Activated CD8-positive, alpha-beta memory T cell treated with anti-CD3 and anti-CD28 coated beads, Interleukin-2, amount 10 ng/mL, durations not matched to agents 7 days and 5 days (primary cell): ENCODE measurements at regions not wholly inside any gene's neighbourhood (a gene's known extent, or its start where the extent isn't known, plus 50 kb on each side); places are given as distances from the start of the nearest gene placed in this dataset.

Experiments
- ATAC-seq: fragments of 150-1000 bp; cut with Tn5 transposase; one replicate; pipeline ENCODE4 v1.10.0; 2021; ENCODE audit warnings: moderate library complexity
- CTCF ChIA-PET: fragments of 350-600 bp; sonication (Branson Sonifier 250); formaldehyde crosslinking; loops from one replicate; lab custom pipeline; 2021; ENCODE audit warnings: antibody characterized with exemption; lab: Charles Lee
- DNase-seq: peaks from one replicate; pipeline ENCODE4 v3.0.0-alpha.2; 2020
- H3K27ac Mint-ChIP-seq: one replicate; pipeline ENCODE4 v1.8.0; 2021; ENCODE audit warnings: mild to moderate bottlenecking, mixed read lengths
- H3K27me3 Mint-ChIP-seq: one replicate; pipeline ENCODE4 v1.8.0; 2021; ENCODE audit warnings: mixed read lengths
- H3K36me3 Mint-ChIP-seq: one replicate; pipeline ENCODE4 v1.8.0; 2021; ENCODE audit warnings: mild to moderate bottlenecking, mixed read lengths
- H3K4me1 Mint-ChIP-seq: one replicate; pipeline ENCODE4 v1.8.0; 2021; ENCODE audit warnings: mixed read lengths
- H3K4me3 Mint-ChIP-seq: one replicate; pipeline ENCODE4 v1.8.0; 2021; ENCODE audit warnings: mild to moderate bottlenecking, moderate library complexity, mixed read lengths
- H3K9me3 Mint-ChIP-seq: one replicate; pipeline ENCODE4 v1.8.0; 2022; ENCODE audit warnings: low read depth, mixed read lengths

DNA sequence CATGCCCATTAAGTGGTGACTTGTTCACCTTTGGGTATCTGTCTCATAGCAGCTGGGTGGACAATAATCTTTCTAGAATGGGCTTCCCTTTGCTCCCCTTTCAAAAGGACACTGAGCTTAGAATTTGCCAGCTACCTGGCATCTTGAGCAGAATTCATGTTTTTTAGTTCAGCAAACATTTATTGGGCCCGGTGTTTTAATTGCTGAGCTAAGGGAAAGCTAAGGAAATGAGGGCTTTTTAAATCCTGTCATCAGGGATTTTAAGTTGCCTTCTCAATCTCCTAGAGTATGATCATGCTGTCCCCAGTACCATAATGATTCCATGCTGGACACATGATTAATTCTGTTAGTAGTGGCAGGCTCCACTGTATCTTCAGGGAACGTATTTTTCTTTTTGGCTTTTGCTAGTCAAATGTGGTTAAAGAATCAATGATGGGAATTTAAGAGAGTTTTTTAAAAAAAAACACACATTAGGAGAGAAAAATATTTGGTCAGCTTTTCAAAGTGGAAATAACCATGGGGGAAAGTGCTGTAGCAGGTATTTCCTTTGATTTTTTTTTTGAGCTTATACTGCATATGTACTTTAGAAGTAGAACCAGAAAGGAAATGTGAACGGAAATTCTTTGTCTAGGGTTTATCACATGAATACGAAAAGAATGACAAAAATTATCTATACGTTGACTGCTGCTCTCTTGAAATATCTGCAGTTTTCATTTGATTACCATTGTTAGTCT lies 208.9 kb downstream of the CLCN4 start:
- Mint-ChIP-seq H3K27ac (no peak overlapping the region), H3K36me3 (no peaks in the 10 kb centered on the region), H3K27me3 (no peaks in the 10 kb centered on the region), H3K9me3 (no peaks in the 10 kb centered on the region), H3K4me1 (no peaks in the 10 kb centered on the region), H3K4me3 (no peak overlapping the region)
- ATAC-seq (no peak), DNase-seq (no peak)
- CTCF ChIA-PET: no interaction called here

DNA sequence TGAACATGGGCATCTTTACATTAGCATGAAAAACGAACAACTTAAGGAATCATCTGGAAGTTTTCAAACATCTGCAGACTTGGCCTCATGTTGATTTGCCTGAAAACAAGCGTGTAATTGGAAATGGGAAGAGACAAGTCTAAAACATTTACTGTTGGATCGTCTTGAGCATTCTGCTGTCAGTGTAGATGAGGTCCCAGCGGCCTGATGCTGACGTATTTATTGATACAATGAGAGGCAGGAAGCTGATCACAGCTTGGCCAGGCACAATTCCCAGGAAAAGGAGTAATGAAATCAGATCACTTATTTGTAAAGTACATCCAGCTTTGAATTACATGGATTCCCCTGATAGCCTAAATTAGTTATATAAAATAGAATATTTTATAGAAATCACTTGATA lies 210.6 kb downstream of the CLCN4 start:
- DNase-seq: no peak
- H3K9me3 Mint-ChIP-seq: no peaks in the 10 kb centered on the region
- H3K27me3 Mint-ChIP-seq: no peaks in the 10 kb centered on the region
- no peaks in the 10 kb centered on the region for H3K36me3 Mint-ChIP-seq
- no peak overlapping the region for H3K27ac Mint-ChIP-seq
- CTCF ChIA-PET: no interaction called here
- H3K4me1 Mint-ChIP-seq: no peaks in the 10 kb centered on the region
- H3K4me3 Mint-ChIP-seq: no peak overlapping the region
- ATAC-seq: no peak

DNA sequence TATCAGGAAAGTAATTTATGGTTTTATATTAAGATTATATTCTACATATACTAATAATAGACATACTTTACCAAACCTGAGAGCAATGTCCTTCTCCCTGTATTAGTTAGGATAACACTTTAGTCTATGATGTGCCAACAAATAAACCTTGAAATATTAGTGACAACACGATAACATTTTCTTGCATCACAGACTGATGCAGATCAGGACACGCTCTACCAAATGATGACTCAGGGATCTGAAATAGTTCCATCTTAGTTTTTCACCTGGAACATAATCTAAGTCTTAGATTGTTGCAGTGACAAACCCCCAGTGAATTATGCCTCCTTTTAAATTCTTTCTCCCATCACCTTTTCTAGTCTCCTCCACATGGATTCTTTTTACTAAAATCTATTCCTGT lies 214.2 kb downstream of the CLCN4 start:
- Mint-ChIP-seq H3K9me3 (no peaks in the 10 kb centered on the region), H3K27me3 (no peaks in the 10 kb centered on the region), H3K27ac (no peak overlapping the region), H3K4me3 (no peak overlapping the region), H3K36me3 (no peaks in the 10 kb centered on the region), H3K4me1 (no peaks in the 10 kb centered on the region)
- CTCF ChIA-PET: no interaction called here
- ATAC-seq (no peak), DNase-seq (no peak)

DNA sequence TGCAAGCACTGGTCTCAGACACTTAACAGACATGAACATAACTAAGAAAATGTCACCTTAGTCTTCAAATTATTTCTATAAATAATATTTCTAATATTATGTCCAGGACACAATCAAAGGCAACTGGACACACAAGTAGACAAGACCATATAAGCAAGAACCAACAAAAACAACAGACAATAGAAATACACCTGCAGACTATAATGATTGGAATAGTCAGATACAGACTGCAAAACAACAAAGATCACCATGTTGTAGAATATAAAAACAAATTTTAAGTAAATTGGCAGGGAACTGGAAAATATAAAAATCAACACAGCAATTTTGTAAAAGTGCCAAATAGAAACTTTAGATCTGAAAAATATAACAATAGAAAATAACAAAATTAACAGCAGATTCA lies 220.7 kb downstream of the CLCN4 start:
- no peaks in the 10 kb centered on the region for H3K27me3 Mint-ChIP-seq
- H3K4me1 Mint-ChIP-seq: no peaks in the 10 kb centered on the region
- H3K4me3 Mint-ChIP-seq: no peak overlapping the region
- DNase-seq: no peak
- peaks cover 2% of the 10 kb centered on the region for H3K9me3 Mint-ChIP-seq
- ATAC-seq: no peak
- CTCF ChIA-PET: no interaction called here
- no peak overlapping the region for H3K27ac Mint-ChIP-seq
- no peaks in the 10 kb centered on the region for H3K36me3 Mint-ChIP-seq

DNA sequence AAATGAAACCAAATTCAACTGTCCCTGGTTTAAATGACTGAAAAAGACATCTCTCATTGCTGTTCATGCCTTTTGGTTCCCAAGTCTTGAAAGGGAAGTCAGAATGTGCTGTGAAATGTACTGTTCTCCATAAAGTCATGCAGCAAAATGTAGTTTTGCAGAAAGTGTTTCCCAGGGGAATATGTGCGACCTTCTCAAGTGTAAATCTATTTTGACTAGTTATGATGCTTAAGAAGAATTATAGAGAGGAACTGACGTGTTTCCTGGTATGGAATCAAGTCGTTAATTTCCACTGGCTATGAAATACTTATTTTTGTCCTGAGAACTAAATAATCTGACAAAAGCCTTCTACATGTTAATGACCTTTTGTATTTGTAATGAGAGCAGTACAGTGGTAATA lies 223.1 kb downstream of the CLCN4 start:
- Mint-ChIP-seq H3K36me3 (no peaks in the 10 kb centered on the region), H3K4me1 (no peaks in the 10 kb centered on the region), H3K9me3 (peaks cover 2% of the 10 kb centered on the region), H3K27me3 (no peaks in the 10 kb centered on the region), H3K27ac (no peak overlapping the region), H3K4me3 (no peak overlapping the region)
- CTCF ChIA-PET: no interaction called here
- ATAC-seq: no peak
- no peak for DNase-seq

DNA sequence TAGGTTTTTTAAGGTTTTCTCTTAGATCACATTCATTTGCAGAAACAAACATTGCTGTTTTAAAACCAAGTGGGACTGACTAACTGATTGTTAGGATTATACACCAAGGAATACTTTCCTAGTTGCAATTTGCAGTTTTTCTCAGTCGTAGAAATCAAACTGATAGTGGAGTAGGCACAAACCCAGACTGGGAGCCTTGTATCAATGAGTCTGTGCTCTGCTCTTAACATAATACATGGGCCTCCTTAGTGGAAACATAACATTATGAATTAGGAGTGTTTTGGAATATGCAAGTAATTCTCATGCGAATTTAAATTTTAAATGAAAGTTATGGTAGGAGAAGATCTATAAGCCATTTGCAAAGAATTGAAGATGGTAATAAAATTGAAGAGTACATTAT lies 223.5 kb downstream of the CLCN4 start:
- no peak overlapping the region for H3K27ac Mint-ChIP-seq
- H3K4me1 Mint-ChIP-seq: no peaks in the 10 kb centered on the region

DNA sequence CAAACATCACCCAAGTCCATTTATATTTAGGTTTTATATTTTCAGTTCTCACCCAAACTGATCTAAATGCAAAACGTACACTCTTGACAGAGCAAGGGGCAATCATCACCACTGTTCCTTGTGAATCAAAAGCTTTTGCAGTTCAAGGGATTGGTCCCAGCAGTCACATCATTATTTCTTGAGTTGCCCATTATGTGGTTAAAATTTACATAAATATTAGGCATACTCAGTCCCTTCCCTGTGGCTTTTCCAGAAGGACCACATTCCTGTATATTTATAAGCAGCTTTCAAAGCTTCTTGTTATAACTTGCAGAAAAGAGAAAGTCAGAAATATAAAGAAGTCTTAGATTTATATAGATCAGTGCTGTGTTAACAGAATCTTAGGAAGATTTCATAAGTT lies 224.4 kb downstream of the CLCN4 start:
- Mint-ChIP-seq H3K27ac (no peak overlapping the region), H3K27me3 (no peaks in the 10 kb centered on the region), H3K9me3 (peaks cover 2% of the 10 kb centered on the region), H3K4me3 (no peak overlapping the region), H3K36me3 (no peaks in the 10 kb centered on the region), H3K4me1 (no peaks in the 10 kb centered on the region)
- CTCF ChIA-PET: no interaction called here
- DNase-seq (no peak), ATAC-seq (no peak)

More for the DNA sequence above, 223.5 kb downstream of the CLCN4 start:
- no peak for ATAC-seq
- no peak for DNase-seq
- CTCF ChIA-PET: no interaction called here
- H3K36me3 Mint-ChIP-seq: no peaks in the 10 kb centered on the region
- no peak overlapping the region for H3K4me3 Mint-ChIP-seq
- H3K9me3 Mint-ChIP-seq: peaks cover 2% of the 10 kb centered on the region
- no peaks in the 10 kb centered on the region for H3K27me3 Mint-ChIP-seq

DNA sequence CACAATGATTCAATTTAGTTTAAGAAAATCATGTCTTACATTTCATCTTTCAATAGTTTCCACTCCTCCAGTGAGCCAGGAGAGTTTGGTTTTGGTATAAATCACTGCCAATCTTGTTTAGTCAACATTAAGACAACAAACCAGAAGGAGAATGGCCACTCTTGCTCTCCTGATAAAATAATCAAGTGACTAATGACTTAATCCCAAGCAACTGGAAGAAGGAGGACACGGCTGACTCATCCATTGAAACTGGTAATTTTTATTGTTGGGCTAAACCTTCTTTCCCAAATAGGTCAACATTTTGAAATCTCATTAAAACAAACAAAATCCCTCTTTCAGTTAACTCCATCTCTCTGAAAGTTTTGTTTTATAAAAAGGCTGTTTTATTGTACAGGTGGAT lies 230.2 kb downstream of the CLCN4 start:
- Mint-ChIP-seq H3K27ac (no peak overlapping the region), H3K36me3 (no peaks in the 10 kb centered on the region), H3K4me3 (no peak overlapping the region), H3K4me1 (no peaks in the 10 kb centered on the region), H3K9me3 (no peaks in the 10 kb centered on the region), H3K27me3 (no peaks in the 10 kb centered on the region)
- CTCF ChIA-PET: no interaction called here
- ATAC-seq (no peak), DNase-seq (no peak)

DNA sequence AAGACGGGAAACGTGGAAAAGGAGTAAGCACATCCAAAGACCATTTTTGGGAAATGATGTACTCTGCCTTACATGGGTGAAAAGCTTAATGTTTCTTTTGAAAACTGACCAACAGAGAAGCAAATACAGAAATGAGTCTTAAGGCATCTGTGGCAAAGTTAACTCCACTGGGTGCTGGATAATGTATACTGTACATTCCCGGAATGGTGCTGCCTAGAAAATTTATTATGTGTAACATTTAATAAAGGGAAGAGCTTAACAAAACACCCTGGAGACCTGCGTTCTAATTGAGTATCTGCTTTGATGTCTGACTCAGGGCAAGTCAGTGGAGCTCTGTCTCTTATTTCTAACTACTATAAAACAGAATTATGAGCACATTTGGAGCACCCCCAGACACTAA lies 230.2 kb downstream of the MID1 start:
- H3K9me3 Mint-ChIP-seq: no peaks in the 10 kb centered on the region
- no peak overlapping the region for H3K4me3 Mint-ChIP-seq
- no peaks in the 10 kb centered on the region for H3K36me3 Mint-ChIP-seq
- DNase-seq: no peak
- H3K27ac Mint-ChIP-seq: no peak overlapping the region
- no peaks in the 10 kb centered on the region for H3K27me3 Mint-ChIP-seq
- no peak for ATAC-seq
- CTCF ChIA-PET: no interaction called here
- H3K4me1 Mint-ChIP-seq: no peaks in the 10 kb centered on the region

DNA sequence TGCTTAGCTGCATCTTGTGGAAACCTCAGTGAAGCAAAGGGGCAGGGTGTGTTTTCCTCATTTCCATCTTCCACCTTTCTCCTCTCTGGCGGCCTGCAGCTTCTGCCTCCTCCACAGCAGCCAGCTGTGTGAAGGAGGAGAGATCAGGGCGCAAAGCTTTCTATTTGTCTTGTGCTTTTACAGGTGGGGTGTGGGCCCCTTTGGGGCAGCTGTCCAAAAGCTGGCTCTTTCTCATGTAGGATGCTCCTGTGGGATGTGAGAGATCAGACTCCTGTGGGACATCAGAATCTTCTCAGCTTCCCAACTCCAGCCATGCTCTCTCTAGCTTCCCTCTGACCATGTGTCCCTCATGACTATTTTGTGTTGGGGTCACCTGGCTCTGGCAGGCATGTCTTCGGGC lies 227.1 kb downstream of the MID1 start:
- no peaks in the 10 kb centered on the region for H3K27me3 Mint-ChIP-seq
- no peak overlapping the region for H3K4me3 Mint-ChIP-seq
- H3K4me1 Mint-ChIP-seq: no peaks in the 10 kb centered on the region
- DNase-seq: no peak
- ATAC-seq: no peak
- no peak overlapping the region for H3K27ac Mint-ChIP-seq
- no peaks in the 10 kb centered on the region for H3K9me3 Mint-ChIP-seq
- CTCF ChIA-PET: no interaction called here
- H3K36me3 Mint-ChIP-seq: no peaks in the 10 kb centered on the region

DNA sequence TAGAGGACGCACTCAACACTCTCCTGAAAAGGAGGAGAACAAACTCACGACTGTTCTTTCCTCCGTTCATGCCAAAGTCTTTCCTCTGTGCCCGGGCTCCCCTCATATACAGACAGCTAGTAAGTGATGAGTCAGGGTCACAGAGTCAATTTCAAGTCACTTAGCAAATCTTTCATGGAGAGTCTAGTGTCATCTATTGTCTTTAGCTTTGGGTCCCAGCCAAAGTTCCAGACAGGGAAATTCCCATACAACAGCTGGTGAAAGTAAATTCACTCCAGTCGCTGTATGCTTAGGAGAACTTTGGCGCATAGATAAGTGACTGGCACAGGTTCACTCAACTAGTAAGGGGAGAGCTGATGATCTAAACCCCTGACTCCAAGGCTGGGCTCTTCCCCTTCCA lies 226.5 kb downstream of the MID1 start:
- Mint-ChIP-seq H3K36me3 (no peaks in the 10 kb centered on the region), H3K4me3 (no peak overlapping the region)

DNA sequence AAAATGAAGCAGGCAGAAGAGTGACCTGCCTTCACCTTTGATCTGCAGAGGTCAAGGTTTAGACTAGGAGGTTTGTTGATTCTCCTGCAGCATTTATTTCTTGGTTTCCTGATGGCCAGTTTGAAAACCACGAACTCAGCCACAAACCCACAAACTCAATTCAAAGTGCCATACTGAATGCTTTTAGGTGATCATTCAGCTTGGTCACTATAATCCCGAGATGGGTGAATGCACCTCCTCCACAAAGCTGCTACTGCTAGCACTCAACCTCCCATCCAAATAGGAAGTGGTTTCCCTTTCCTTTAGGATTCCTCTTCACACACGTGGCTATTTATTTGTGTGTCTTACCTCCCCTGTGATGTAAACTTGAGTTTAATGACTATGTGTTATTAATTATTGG lies 225.2 kb downstream of the MID1 start:
- Mint-ChIP-seq H3K9me3 (no peaks in the 10 kb centered on the region), H3K36me3 (no peaks in the 10 kb centered on the region), H3K27ac (no peak overlapping the region), H3K27me3 (no peaks in the 10 kb centered on the region), H3K4me1 (no peaks in the 10 kb centered on the region), H3K4me3 (no peak overlapping the region)
- ATAC-seq (no peak), DNase-seq (no peak)
- CTCF ChIA-PET: no interaction called here

More for the DNA sequence above, 226.5 kb downstream of the MID1 start:
- Mint-ChIP-seq H3K27me3 (no peaks in the 10 kb centered on the region), H3K9me3 (no peaks in the 10 kb centered on the region), H3K27ac (no peak overlapping the region), H3K4me1 (no peaks in the 10 kb centered on the region)
- CTCF ChIA-PET: no interaction called here
- DNase-seq (no peak), ATAC-seq (no peak)
